Natural killer cell treated with Interleukin-12 subunit alpha and Interleukin-12 subunit beta and Interleukin-15 and Interleukin-18, amount 100 ng/mL, for 72 hours (primary cell): ENCODE measurements at regions not wholly inside any gene's neighbourhood (a gene's known extent, or its start where the extent isn't known, plus 50 kb on each side); places are given as distances from the start of the nearest gene placed in this dataset.

ENCODE experiments used
- ATAC-seq, 2 donors: fragments of 150-1000 bp; cut with Tn5 transposase in 1 of 2; sonication (Bioruptor Pico), chemical (Tn5 transposase) in 1 of 2; 2 replicates each; pipeline ENCODE4 v1.10.0; 2021
- DNase-seq: peaks from one replicate; pipeline ENCODE4 v3.0.0; 2022; ENCODE audit warnings: low spot score
- H3K27ac Mint-ChIP-seq, 2 donors: 1 replicate in 1 of 2; 2 replicates in 1 of 2; pipeline ENCODE4 v1.8.0; 2022; ENCODE audit warnings: mixed read lengths in 2 of 2, mild to moderate bottlenecking in 1 of 2, moderate library complexity in 1 of 2
- H3K27me3 Mint-ChIP-seq, 2 donors: 1 replicate in 1 of 2; 2 replicates in 1 of 2; pipeline ENCODE4 v1.8.0; 2022; ENCODE audit warnings: mixed read lengths in 2 of 2
- H3K36me3 Mint-ChIP-seq: one replicate; pipeline ENCODE4 v1.8.0; 2022; ENCODE audit warnings: mixed read lengths
- H3K4me1 Mint-ChIP-seq, 2 donors: 1 replicate in 1 of 2; 2 replicates in 1 of 2; pipeline ENCODE4 v1.8.0; 2022; ENCODE audit warnings: low read depth in 2 of 2, mixed read lengths in 2 of 2, mild to moderate bottlenecking in 1 of 2
- H3K4me3 Mint-ChIP-seq: one replicate; pipeline ENCODE4 v1.8.0; 2022; ENCODE audit warnings: mixed read lengths
- H3K9me3 Mint-ChIP-seq: 2 replicates; pipeline ENCODE4 v1.8.0; 2022; ENCODE audit warnings: mixed read lengths

DNA sequence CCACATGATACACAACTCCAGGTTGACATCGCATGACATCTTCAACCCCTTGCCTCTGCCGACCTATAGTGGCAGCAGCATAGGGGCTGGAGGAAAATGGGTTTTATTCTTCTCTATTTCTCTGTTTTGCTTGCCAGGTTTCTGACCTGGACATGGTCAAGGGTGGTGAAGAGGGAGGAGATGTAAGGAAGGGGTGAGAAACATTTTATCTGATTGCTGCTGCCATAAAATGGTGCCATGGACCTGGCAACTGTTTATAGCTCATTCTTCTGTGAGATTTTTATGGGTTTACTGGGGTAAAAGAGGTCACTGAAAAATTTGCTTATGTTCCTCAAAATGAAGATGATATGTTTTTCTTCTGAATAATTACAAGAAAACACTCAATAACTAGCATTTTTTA lies 266.7 kb upstream of the FOXQ1 start:
- Mint-ChIP-seq H3K36me3 (no peaks in the 10 kb centered on the region), H3K9me3 (no peaks in the 10 kb centered on the region), H3K27ac (no peak overlapping the region), H3K4me3 (no peak overlapping the region), H3K4me1 (no peaks in the 10 kb centered on the region), H3K27me3 (peaks cover 40 to 72% of the 10 kb centered on the region in 2 donors)
- ATAC-seq (no peak), DNase-seq (no peak)

DNA sequence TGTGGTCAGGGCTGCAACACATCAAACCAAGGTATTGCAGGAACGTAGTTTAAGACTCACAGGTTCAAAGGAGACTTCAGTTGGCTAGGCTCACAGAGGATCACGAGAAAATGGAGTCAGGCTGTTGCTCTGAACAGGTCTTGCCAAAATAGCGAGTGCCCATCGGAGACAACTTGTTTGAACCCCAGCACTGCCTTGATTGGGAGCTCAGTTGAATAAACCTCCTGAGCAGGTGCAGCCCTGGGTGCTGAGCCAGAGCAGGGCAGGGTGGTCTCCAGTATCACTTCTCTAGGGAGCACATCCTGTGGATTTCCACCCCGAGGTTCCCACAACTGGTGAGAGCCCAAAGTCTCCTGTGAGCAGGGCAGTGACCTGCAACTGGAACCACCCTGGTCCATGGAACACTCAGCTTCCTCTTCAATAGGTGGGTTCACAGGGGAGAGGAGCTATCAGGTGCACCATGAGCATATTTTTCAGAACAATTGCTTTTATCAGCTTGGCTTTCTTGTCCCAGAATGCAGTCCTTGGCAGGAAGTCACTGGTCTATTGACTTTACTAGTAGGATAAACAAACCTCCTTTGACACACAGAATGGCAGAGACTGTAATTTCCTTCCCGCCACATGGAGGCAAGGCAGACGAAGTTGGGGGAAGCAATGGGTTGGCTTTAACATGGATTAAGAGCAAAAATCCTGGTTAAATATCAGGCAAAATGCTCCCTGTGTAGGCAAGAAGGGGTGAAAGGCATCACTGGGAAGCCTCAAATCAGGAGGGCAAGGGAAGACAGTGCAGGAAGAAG lies 267.7 kb upstream of the FOXQ1 start:
- no peak overlapping the region for H3K27ac Mint-ChIP-seq
- no peaks in the 10 kb centered on the region for H3K9me3 Mint-ChIP-seq
- ATAC-seq (no peak), DNase-seq (no peak)
- H3K4me3 Mint-ChIP-seq: no peak overlapping the region
- peaks cover 42 to 76% of the 10 kb centered on the region in 2 donors for H3K27me3 Mint-ChIP-seq
- no peaks in the 10 kb centered on the region for H3K4me1 Mint-ChIP-seq
- H3K36me3 Mint-ChIP-seq: no peaks in the 10 kb centered on the region

DNA sequence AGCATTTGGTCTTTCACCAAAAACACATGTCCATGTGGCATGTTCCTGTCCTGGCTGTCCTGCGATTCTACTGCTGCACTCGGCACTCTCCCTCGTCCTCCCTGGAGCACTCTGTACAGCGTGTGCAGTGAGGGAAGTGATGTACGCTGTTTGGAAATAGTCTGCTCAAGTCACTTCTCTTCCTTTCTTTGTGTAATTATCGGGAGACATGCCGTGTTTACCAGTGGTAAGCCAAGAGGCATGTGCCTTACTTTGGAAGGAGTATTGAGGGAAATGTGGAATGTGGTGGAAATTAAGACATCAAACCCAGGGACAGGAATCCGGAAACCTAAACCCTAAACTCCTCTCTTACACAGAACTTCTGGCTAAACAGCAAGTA lies 268.5 kb upstream of the FOXQ1 start:
- Mint-ChIP-seq H3K27me3 (peaks cover 44 to 73% of the 10 kb centered on the region in 2 donors), H3K4me1 (no peaks in the 10 kb centered on the region), H3K27ac (no peak overlapping the region), H3K4me3 (no peak overlapping the region), H3K9me3 (no peaks in the 10 kb centered on the region), H3K36me3 (no peaks in the 10 kb centered on the region)
- DNase-seq (no peak), ATAC-seq (no peak)

DNA sequence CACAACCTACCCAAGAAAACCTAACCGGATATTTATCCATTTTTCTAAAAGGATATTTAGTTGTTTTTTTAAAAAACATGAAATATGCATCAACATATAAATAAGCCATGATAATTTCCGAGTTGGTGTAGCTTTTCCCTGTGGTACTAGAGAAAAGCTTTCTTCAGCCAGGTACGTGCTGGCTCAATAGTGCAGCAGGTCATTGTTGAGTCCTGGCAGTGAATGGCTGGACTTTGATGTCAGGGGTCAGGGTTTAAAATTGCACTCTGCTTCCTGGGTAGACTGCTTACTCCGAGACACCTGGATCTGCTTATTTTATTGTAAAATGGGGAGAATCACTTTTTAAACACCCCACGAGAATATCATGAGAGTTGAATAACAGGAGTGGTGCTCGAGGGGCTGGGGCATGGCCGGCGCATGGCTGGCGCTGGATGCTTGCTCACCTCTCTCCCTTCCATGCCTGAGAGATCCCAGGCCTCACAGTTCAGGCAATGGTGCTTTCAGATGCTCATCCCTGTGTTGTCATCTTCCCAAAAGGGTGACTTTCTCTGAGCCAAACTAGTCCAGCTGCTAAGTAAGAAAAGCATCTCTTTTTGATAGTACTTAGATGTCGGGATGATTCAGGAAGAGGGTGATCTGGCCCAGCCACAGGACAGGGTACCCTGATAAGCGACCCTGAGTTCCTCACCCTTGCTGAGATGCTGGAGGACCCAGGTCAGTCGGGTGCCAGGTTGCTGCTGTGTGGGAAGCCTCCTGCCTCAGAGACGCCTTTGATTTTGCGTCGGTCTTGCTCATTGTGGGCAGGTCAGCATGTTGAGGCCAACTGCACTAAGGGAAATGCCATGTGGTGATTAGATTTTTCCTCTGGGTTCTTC lies 269.1 kb upstream of the FOXQ1 start:
- H3K4me1 Mint-ChIP-seq: no peaks in the 10 kb centered on the region
- H3K4me3 Mint-ChIP-seq: no peak overlapping the region
- H3K36me3 Mint-ChIP-seq: no peaks in the 10 kb centered on the region
- no peak for ATAC-seq
- no peaks in the 10 kb centered on the region for H3K9me3 Mint-ChIP-seq
- no peak overlapping the region for H3K27ac Mint-ChIP-seq
- H3K27me3 Mint-ChIP-seq: peaks cover 37 to 66% of the 10 kb centered on the region in 2 donors
- no peak for DNase-seq

DNA sequence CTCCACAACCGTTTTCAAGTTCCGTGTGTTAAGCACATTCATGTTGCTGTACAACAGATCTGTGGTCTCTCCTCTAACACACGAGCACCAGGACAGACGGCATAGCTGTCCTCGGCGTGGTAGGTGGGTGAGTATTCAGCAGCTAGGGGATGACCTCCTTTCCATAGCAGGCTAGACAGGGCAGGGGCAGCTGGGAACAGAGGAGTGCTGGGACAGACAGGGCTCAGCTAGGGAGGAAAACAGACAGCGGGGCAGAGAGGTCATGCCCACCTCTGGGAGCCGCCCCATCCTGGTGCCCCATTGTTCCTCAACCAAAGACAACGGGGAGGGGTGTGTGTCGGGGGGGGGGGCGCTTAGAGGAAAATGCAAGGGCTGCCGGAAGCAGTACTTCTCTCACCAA lies 271.5 kb upstream of the FOXQ1 start:
- DNase-seq (no peak), ATAC-seq (peak in 1 of 2 donors; percentile 39)
- no peak overlapping the region for H3K4me3 Mint-ChIP-seq
- H3K4me1 Mint-ChIP-seq: no peaks in the 10 kb centered on the region
- no peaks in the 10 kb centered on the region for H3K36me3 Mint-ChIP-seq
- no peak overlapping the region for H3K27ac Mint-ChIP-seq
- H3K27me3 Mint-ChIP-seq: peaks cover 39 to 59% of the 10 kb centered on the region in 2 donors
- no peaks in the 10 kb centered on the region for H3K9me3 Mint-ChIP-seq

DNA sequence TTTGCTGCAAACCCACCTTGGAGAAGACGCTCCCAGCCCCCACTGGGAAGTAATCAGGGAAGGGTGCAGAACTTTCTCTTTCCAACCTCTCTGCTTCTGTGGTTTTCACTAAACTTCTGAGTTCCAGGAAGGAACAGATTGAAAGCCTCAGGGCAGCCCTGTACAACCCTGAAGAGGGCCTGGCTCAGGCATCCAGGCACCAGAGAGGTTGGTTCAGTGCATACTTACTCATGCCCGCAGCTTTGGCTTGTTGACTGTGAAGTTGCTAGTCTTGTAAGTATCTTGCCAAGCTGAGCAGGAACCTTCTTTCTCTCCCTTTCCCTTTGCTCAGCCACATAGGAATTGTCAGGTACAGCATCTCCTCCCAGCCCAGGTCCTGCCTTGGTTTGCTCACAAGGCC lies 272.2 kb upstream of the FOXQ1 start:
- DNase-seq: no peak
- Mint-ChIP-seq H3K4me1 (no peaks in the 10 kb centered on the region), H3K36me3 (no peaks in the 10 kb centered on the region), H3K9me3 (no peaks in the 10 kb centered on the region), H3K27me3 (peaks cover 42 to 58% of the 10 kb centered on the region in 2 donors), H3K4me3 (no peak overlapping the region), H3K27ac (no peak overlapping the region)
- ATAC-seq: no peak

DNA sequence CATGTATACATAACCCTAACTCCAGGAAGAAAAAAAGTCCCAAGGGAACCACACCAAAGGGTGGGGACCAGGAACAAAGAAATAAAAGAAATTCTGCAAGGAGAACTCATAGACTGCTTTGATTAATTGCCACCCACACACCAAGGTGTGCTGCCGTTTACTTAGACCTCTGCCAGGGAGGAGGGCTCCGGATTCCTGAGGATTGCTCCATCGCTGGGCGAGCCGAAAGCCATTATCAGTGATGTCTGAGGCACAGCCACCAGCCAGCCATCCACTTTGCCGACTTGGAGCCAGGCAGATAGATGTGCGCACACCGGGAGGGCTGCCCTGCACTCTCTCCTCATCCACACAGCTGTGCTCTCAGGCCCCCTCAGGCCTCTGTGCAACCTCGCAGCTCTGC lies 272.7 kb upstream of the FOXQ1 start:
- DNase-seq (no peak), ATAC-seq (peak in 1 of 2 donors; percentile 18)
- no peak overlapping the region for H3K4me3 Mint-ChIP-seq
- H3K4me1 Mint-ChIP-seq: no peaks in the 10 kb centered on the region
- no peak overlapping the region for H3K27ac Mint-ChIP-seq
- peaks cover 37 to 53% of the 10 kb centered on the region in 2 donors for H3K27me3 Mint-ChIP-seq
- no peaks in the 10 kb centered on the region for H3K36me3 Mint-ChIP-seq
- no peaks in the 10 kb centered on the region for H3K9me3 Mint-ChIP-seq

DNA sequence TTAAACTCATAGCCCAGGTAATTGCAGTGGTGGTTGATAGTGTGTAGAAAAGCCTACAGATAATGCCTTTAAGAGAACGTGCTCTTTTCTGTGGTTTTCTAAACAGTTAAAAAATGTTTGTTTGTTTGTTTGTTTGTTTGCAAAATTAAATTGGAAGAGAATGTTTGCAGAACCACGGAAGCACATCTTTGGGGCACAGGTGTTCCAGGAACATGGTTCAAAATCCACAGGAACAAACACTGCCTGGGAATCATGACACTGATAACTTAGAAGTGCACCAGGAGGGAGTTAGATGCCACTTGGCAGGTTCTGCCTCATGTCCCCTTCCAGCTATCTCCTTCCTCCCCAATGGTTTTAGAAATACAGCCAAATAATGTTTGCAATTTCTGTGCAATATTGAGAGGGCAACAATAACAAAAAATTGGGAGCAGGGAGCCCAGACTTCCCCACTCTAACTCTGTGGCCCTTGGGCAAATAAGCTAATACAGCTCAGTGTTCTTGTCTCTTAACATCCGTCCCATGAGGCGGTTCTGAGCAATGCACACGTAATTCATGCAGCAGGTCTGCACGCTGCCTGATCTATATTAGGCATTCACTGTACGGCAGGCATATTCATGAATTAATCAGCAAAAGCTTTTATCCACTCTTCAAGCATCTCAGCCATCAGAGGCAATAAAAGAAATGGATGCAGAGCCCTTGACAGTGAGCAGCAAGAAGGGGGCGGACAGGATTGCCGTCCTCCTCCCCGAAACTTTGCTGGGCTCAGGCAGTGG lies 274.3 kb upstream of the FOXQ1 start:
- DNase-seq: no peak
- Mint-ChIP-seq H3K4me1 (no peaks in the 10 kb centered on the region), H3K27me3 (peaks cover 31 to 48% of the 10 kb centered on the region in 2 donors), H3K4me3 (no peak overlapping the region), H3K9me3 (no peaks in the 10 kb centered on the region), H3K27ac (no peak overlapping the region), H3K36me3 (no peaks in the 10 kb centered on the region)
- ATAC-seq: no peak

DNA sequence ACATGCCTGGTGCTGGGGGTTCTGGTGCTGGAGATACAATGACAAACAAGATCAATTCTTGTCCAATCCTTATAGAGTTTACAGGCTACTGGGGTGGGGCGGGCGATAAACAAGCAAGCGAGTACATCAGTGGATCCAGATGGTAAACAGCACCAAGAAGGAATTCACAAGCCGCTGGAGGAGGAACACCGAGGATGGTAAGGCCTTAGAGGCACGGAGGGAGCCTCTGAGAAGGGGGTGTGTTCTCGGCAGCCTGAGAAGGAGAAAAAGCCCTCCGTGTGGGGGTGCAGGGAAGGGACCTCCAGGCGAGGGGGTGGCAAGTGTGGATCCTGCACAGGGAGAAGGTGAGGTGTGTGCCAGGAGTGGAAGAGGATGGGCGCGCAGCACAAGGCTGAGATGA lies 276.5 kb upstream of the FOXQ1 start:
- peaks cover 23 to 45% of the 10 kb centered on the region in 2 donors for H3K27me3 Mint-ChIP-seq
- ATAC-seq (peak in 1 of 2 donors; percentile 43), DNase-seq (no peak)
- H3K4me1 Mint-ChIP-seq: no peaks in the 10 kb centered on the region
- no peak overlapping the region for H3K4me3 Mint-ChIP-seq
- H3K9me3 Mint-ChIP-seq: no peaks in the 10 kb centered on the region
- H3K36me3 Mint-ChIP-seq: no peaks in the 10 kb centered on the region
- no peak overlapping the region for H3K27ac Mint-ChIP-seq

DNA sequence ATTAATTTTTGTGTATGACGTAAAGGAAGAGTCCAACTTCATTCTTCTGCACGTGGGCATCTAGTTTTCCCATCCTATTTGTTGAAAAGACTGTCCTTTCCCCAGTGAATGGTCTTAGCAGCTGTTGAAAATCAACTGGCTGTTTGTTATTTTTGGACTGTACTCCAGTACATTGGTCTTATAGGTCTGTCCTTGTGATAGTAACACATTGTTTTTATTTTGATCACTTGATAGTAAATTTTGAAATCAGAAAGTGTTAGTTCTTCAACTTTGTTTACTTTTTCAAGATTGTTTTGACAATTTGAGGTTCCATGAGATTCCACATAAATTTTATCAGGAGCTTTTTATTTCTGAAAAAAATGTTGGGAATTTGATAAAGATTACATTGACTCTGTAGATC lies 280.2 kb upstream of the FOXQ1 start:
- Mint-ChIP-seq H3K4me1 (no peaks in the 10 kb centered on the region), H3K27ac (no peak overlapping the region), H3K4me3 (no peak overlapping the region), H3K27me3 (peaks cover 25 to 46% of the 10 kb centered on the region in 2 donors), H3K9me3 (no peaks in the 10 kb centered on the region), H3K36me3 (no peaks in the 10 kb centered on the region)
- DNase-seq: no peak
- ATAC-seq: no peak

DNA sequence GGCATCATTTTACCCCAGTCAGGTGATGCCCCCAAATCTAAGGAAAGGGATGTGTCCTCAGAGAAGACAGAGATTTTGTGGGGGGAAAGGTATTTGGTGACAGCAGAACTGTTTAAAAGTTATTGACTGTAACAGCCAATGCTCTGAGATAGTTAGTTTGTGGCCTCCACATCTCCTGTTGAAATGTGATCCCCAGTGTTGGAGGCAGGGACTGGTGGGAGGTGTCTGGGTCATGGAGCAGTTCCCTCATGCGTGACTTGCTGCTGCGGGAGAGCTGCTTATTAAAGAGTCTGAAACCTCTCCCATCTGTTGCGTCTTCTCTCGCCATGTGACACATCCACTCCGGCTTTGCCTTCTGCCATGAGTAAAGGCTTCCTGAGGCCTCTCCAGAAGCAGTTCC lies 282.8 kb upstream of the FOXQ1 start:
- DNase-seq (no peak), ATAC-seq (no peak)
- Mint-ChIP-seq H3K9me3 (no peaks in the 10 kb centered on the region), H3K36me3 (no peaks in the 10 kb centered on the region), H3K4me1 (no peaks in the 10 kb centered on the region), H3K27me3 (peaks cover 20 to 35% of the 10 kb centered on the region in 2 donors), H3K4me3 (no peak overlapping the region), H3K27ac (no peak overlapping the region)

DNA sequence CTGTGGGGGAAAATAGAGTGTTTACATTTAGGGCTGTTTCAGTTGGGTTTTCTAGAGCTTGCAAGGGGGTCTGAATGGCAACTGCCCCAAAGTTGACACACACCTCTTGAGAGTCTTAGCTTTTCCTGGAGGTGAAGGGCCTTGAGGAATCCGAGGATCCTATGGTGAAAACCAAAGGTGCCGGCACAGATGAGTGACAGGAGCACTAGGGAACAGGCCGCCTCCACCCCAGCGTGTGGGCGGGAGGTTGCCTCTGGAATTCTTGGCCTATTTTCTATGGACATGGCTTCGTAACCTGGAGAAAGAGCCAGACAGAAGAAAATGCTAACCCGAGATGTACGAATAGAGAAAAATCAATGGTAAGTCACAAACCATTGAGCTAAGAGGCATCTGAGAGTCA lies 283.2 kb upstream of the FOXQ1 start:
- ATAC-seq (no peak), DNase-seq (no peak)
- no peak overlapping the region for H3K4me3 Mint-ChIP-seq
- peaks cover 16 to 39% of the 10 kb centered on the region in 2 donors for H3K27me3 Mint-ChIP-seq
- no peak overlapping the region for H3K27ac Mint-ChIP-seq
- H3K4me1 Mint-ChIP-seq: no peaks in the 10 kb centered on the region
- H3K36me3 Mint-ChIP-seq: no peaks in the 10 kb centered on the region
- H3K9me3 Mint-ChIP-seq: no peaks in the 10 kb centered on the region

DNA sequence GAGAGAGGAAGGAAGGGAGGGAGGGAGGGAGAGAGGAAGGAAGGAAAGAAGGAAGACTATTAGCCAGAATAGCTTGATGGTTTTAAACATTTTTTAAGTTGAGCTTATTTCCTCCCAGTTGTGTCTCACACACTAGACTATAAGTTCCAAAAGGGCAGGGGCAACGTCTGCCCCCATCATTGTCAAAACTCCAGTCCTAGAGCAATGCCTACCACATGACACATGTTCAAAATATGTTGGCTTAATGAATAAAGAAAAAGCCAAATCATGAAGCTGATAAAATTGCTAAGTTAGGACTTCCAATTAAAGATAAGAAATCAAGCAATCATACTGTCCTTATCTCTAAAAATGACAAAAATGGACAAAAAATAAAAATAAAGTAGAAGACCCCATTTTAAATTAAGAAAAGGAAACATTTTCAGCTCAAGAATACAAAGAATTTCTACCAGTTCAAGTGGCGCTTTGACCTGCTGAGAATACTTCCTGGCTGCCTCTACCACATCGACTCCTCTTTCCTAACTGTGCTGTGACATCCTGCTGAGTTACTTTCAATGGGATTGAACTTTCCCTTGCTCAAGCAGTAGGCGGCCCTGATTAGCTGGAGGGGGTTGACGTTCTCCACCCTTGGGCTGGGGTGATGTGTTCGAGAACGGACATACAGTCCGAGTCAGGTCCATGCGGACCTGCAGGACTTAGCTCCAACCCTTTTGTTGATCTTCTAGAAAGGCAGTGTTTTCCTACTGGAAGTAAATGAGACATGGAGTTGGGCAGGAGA lies 283.9 kb upstream of the FOXQ1 start:
- H3K36me3 Mint-ChIP-seq: no peaks in the 10 kb centered on the region
- no peaks in the 10 kb centered on the region for H3K9me3 Mint-ChIP-seq
- peaks cover 15 to 40% of the 10 kb centered on the region in 2 donors for H3K27me3 Mint-ChIP-seq
- ATAC-seq (no peak), DNase-seq (no peak)
- no peak overlapping the region for H3K27ac Mint-ChIP-seq
- H3K4me3 Mint-ChIP-seq: no peak overlapping the region
- H3K4me1 Mint-ChIP-seq: no peaks in the 10 kb centered on the region
